NCI-H1436 (cell line): ENCODE measurements at regions not wholly inside any gene's neighbourhood (a gene's known extent, or its start where the extent isn't known, plus 50 kb on each side); places are given as distances from the start of the nearest gene placed in this dataset.
"Not testable (repeated sequence)": the region's sequence is repeated elsewhere in the genome, so short reads cannot be mapped to it uniquely, and the experiment has no call there.

Experiments used
- DNase-seq: peaks from one replicate; lab custom pipeline; 2025; lab: John Stamatoyannopoulos, UW

DNA sequence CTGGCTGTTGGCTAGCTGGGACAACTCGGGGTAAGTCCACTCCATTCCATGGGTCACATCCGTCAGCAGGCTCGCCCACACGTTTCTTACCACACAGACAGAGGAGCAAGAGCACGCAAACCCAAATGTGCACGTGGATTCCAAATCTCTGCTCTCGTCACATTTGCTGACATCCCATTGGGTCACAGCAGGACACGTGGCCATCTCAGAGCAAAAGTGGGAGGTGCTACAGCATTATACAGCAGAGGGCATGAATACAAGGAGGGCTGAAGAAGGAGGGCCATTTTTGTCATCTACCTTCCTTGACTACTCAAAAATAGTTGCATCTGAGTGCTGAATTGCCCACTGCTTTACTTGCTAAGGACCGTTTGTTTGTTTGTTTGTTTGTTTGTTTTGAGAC is 84.7 kb downstream of the RBBP6 start:
- no peak for DNase-seq

DNA sequence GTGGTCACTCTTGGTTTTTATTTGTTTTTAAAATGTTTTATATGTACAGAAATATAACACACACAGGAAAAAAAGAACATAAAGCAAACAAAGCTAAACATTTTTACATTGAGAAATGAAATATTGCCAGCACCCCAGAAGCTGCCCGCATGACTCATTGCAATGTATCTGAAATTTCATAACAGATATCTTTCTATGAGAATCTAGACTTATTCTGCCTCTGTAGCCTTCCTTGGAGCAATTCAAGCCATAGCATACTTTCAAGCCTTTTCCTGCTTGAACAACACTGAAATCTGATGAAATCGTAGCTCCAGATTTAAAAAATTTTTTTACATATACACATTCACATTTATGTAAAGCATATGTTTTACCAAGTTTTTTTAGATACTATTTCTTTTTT is 86.9 kb downstream of the RBBP6 start:
- no peak for DNase-seq

DNA sequence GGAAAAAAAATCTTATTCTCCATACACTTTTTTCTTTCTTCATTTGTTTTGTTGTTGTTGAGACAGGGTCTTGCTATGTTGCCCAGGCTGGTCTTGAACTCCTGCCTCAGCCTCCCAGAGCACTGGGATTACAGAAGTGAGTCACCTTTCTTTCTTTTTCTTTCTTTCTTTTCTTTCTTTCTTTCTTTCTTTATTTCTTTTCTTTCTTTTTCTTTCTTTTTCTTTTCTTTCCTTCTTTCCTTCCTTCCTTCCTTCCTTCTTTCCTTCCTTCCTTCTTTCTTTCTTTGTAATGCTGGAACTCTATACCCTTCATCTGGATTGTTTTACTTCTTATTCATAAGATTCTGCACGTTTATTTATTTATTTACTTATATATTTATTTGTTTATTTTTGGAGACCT is 94.5 kb upstream of the TNRC6A start:
- no peak for DNase-seq

GRCh38 chr16:24635900-24636610 is 93.4 kb upstream of the TNRC6A start:
- DNase-seq: no peak

DNA sequence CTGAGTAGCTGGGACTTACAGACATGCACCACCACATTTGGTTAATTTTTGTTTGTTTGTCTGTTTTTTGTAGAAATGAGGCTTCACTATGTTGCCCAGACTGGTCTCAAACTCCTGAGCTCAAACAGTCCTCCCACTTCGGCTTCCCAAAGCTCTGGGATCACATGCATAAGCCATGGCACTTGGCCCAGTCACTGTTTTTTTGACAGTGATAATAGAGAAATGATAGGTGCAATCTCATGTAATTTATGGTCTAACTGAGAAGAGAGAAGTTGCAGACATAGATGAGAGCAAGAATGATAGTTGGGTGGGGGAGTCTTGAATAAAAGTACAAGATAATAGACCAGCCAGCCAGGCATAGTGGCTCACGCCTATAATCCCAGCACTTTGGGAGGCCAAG is 89.7 kb upstream of the TNRC6A start:
- DNase-seq: no peak

DNA sequence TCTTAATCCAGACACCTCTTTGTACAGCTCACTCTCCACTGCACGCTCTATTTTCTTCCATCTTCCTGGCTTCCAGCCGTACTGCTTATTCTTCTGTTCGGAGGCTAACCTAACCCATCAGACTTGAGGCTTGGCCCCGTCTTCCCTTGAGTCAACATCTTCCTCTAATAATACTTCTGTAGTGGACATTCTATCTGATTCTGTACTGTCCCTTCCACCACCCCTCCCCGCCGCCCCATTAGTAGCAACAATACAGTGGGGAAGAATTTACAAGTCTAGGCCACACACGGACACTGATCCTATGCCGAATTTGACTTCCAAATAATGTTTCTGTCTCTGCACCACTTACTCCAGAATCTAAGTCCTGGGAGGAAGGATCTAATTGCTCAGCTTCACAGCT is 86.0 kb upstream of the TNRC6A start:
- no peak for DNase-seq

DNA sequence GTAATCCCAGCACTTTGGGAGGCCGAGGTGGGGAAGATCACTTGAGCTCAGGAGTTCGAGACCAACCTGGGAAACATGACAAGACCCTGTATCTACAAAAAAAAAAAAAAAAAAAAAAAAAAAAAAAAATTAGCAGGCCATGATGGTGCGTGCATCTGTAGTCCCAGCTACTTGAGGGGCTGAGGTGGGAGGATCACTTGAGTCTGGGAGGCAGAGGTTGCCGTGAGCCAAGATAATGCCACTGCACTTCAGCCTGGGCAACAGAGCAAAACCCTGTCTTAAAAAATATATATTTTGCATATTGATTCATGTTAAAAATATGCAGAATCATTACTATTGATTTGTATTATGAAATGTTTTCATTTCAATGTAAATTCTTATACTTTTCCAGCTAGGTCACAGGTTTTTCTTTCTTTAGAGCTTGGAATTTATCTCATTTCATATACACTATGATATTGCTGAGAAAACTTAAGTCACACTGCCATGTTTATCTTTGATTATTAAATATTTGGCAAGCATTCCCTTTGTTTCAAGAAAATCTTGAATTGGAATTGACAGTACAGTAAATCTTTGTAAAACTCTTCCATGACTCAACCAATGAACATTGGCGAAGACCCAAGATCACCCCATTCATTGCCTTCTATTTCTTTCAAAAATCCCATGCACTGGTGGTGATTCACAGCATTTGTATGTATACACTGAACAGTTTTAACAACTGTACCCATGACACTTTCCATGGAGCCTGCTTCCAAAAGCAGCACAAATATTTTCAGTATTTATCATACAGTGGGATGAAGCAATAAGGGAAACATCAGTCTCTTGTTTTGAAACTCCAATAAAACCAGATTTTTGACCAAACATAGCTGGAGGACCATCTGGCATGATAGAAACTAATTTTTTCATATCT is 83.5 kb upstream of the TNRC6A start:
- no peak for DNase-seq

GRCh38 chr16:24646646-24646995 is 82.8 kb upstream of the TNRC6A start:
- DNase-seq: no peak

- no peak for DNase-seq
Measured at GRCh38 chr16:24652209-24652712, 77.2 kb upstream of the TNRC6A start.

DNA sequence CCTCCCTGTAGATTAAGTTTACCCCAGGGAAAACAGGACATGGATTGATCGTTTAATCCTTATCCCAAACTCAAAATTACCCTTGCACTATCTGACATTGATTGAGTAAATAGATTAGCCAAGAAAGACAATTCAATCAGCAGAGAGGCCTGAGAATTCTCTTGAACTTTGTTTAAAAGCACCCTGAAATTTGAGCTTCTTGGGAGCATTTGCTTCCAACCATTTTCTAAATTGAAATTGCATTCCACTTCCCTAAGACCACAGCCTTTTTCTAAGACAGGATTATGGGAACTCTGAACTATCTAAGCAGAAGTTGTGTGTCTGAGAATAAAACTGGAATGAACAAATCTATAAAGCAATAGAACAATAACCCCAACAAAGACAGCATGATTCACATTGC is 76.6 kb upstream of the TNRC6A start:
- no peak for DNase-seq

- no peak for DNase-seq
Measured at GRCh38 chr16:24653725-24654124, 75.7 kb upstream of the TNRC6A start.

- not testable (repeated sequence) for DNase-seq
Measured at GRCh38 chr16:24665942-24666341, 63.5 kb upstream of the TNRC6A start.

- no peak for DNase-seq
Measured at GRCh38 chr16:24667244-24667764, 62.1 kb upstream of the TNRC6A start.

GRCh38 chr16:24668481-24669061 is 60.9 kb upstream of the TNRC6A start:
- DNase-seq: no peak

DNA sequence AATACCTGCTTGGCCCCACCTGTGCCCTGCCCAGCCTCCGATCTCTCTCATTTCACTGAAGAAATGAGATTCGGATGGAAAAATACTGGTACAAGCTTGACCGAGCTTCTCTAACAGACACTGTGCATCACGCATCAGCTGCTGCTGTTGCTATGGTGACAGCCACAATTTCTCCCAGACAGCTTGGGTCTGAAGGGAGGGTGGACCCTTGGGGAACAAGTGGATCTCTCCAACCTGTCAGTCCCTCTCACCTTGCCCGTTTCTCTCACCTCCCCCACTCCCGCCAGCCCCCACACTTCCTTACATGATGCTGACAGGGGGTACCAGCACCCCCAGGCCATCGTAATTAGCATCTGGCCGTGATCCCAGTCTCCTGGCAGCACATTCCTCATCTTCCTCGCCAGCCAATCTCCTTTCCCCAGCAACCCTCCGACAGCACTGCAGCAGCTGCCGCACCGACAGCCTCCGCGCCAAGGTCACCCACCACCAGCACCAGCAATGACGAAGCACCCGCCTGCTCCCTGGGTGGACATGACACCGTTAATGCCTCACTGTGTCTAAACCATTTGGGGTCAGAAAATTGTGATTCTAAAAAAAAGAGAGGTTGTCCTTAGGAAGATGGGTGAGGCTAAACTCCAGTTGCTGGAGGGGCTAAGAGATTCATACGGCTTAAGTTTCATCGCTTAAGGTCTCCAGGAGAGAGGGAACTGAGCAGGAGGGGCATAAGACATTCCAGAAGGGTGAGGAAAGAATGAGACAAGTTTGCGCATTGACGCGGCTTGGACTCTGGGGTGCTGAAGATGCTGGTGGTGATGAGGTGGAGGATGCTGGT is 58.6 kb upstream of the TNRC6A start:
- peak; percentile 66 for DNase-seq

- DNase-seq: no peak
Measured at GRCh38 chr16:24671455-24671954, 57.9 kb upstream of the TNRC6A start.

- DNase-seq: no peak
Measured at GRCh38 chr16:24673155-24673554, 56.3 kb upstream of the TNRC6A start.

GRCh38 chr16:24674877-24675276 is 54.6 kb upstream of the TNRC6A start:
- DNase-seq: no peak

GRCh38 chr16:24677388-24677787 is 52.1 kb upstream of the TNRC6A start:
- no peak for DNase-seq
